Skin epidermis (tissue), 12 donors: ENCODE measurements at regions not wholly inside any gene's neighbourhood (a gene's known extent, or its start where the extent isn't known, plus 50 kb on each side); places are given as distances from the start of the nearest gene placed in this dataset.
"Not testable (repeated sequence)": the region's sequence is repeated elsewhere in the genome, so short reads cannot be mapped to it uniquely, and the experiment has no call there.

Experiments
- H3K27ac ChIP-seq, 21 experiments: fragments of 200-600 bp; sonication (generic) in 11 of 21; one replicate each; pipeline ENCODE4 v1.5.0; 2020; ENCODE audit warnings: mild to moderate bottlenecking in 3 of 21, inconsistent platforms in 2 of 21, moderate library complexity in 2 of 21
- H3K4me3 ChIP-seq, 7 experiments: fragments of 200-600 bp; sonication (generic) in 2 of 7; one replicate each; pipeline ENCODE4 v1.5.0; 2020; ENCODE audit warnings: inconsistent platforms in 2 of 7, mild to moderate bottlenecking in 2 of 7, moderate library complexity in 1 of 7

- H3K27ac ChIP-seq: peak overlapping the region in 9 of 21 experiments; percentile 23 to 87 (median 64)
- no peak overlapping the region for H3K4me3 ChIP-seq
Measured at GRCh38 chr17:14429084-14429483, 128.2 kb downstream of the HS3ST3B1 start.

- Histone ChIP-seq H3K27ac (peak overlapping the region in 11 of 21 experiments; percentile 23 to 87 (median 64)), H3K4me3 (peak overlapping the region in 1 of 7 experiments; percentile 1)
Measured at GRCh38 chr17:14428648-14429029, 127.8 kb downstream of the HS3ST3B1 start.

GRCh38 chr17:14427900-14428647, 127.2 kb downstream of the HS3ST3B1 start:
- Histone ChIP-seq H3K4me3 (peak overlapping the region in 1 of 7 experiments; percentile 1), H3K27ac (peak overlapping the region in 10 of 21 experiments; percentile 23 to 87 (median 64))

- H3K4me3 ChIP-seq, H3K27ac ChIP-seq: not testable (repeated sequence)
Measured at GRCh38 chr17:14423156-14423555, 122.3 kb downstream of the HS3ST3B1 start.

GRCh38 chr17:14417336-14417735, 116.5 kb downstream of the HS3ST3B1 start:
- Histone ChIP-seq H3K27ac (no peak overlapping the region), H3K4me3 (no peak overlapping the region)

- Histone ChIP-seq H3K4me3 (no peak overlapping the region), H3K27ac (no peak overlapping the region)
Measured at GRCh38 chr17:14409292-14409691, 108.4 kb downstream of the HS3ST3B1 start.

GRCh38 chr17:14407541-14407940, 106.7 kb downstream of the HS3ST3B1 start:
- H3K27ac ChIP-seq: no peak overlapping the region
- H3K4me3 ChIP-seq: no peak overlapping the region

- no peak overlapping the region for H3K27ac ChIP-seq
- H3K4me3 ChIP-seq: no peak overlapping the region
Measured at GRCh38 chr17:14405189-14405588, 104.3 kb downstream of the HS3ST3B1 start.
